ENCODE measurements at regions not wholly inside any gene's neighbourhood (a gene's known extent, or its start where the extent isn't known, plus 50 kb on each side); places are given as distances from the start of the nearest gene placed in this dataset.
"Not testable (repeated sequence)": the region's sequence is repeated elsewhere in the genome, so short reads cannot be mapped to it uniquely, and the experiment has no call there.

DNA sequence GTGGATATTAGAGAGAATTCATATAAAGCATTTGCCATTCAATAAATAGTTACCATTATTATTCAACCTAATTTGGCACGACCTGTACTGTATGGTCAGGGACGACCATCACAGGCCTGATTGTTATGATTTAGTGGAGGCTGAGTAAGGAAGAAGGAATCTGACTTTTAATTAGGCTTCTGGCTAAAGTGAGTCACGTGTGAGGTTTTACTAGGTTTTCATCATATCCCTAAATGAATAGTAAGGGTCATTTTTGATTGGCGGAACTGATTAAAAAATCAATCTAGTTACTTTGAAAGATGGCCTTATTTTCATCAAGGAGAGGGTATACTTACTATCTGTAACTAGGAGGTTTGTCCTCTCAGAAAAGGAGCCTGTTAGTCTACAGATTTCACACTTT lies 143.4 kb downstream of the ADCYAP1 start:
- no peak for DNase-seq

DNA sequence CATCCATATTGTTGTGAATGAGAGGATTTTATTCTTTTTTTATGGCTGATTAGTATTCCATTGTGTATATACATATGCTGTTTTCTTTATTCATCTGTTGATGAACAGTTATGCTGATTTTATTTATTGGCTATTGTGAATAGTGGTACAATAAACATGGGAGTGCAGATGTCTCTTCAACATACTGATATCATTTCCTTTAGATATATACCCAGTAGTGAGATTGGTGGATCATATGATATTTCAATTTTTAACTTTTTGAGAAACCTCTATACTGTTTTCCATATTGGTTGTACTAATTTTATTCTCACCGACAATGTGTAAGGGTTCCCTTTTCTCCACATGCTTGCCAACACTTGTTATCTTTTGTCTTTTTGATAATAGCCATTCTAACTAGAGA lies 144.5 kb downstream of the ADCYAP1 start:
- no peak for DNase-seq

DNA sequence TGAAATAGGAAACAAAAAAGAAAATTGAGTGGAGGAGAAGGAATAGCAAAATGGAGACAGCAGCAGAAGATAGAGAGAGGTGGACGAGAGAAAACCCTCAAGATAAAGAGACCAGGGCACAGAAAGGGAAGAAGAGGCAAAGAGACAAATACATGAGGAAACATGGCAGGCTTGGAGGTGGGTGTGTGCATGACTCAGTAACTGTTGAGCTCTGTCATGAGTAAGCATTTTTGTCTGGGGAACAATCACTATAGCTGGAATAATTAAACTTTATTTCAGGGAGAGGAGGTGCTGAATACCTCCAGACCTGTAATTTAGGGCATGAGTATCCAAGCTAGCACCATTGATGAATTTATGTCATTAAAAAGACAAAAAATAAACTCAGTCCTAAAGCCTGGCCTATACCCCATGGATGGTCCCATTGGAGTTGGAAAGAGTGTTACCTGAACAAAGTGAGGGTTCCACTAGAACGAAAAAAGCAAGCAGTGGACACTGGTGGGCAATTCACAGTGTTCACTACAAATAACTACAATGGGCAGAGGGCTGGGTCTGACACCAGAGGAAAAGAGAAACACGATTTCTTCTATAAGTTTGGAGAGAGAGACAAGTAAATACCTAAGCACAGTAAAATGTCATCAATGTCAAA lies 145.5 kb downstream of the ADCYAP1 start:
- DNase-seq: no peak

DNA sequence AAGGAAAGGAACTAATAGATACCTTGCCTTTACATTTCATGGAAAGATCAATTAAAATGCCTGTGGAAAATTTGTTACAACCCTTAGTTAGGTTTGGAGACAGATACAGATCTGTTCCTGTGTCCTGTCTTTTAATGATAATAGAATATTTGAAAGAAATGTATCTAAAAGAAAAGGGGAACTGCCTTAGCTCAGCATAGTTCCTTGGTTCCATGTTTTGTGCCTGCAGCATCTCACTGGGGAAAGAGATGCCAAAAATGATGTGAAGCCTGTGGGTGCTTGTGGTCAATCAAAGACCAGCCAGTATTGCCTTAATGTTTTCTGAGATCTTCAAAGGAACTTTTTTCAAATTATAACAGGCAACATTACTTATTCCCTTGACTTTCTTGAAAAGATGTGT lies 147.6 kb downstream of the ADCYAP1 start:
- no peak for DNase-seq

DNA sequence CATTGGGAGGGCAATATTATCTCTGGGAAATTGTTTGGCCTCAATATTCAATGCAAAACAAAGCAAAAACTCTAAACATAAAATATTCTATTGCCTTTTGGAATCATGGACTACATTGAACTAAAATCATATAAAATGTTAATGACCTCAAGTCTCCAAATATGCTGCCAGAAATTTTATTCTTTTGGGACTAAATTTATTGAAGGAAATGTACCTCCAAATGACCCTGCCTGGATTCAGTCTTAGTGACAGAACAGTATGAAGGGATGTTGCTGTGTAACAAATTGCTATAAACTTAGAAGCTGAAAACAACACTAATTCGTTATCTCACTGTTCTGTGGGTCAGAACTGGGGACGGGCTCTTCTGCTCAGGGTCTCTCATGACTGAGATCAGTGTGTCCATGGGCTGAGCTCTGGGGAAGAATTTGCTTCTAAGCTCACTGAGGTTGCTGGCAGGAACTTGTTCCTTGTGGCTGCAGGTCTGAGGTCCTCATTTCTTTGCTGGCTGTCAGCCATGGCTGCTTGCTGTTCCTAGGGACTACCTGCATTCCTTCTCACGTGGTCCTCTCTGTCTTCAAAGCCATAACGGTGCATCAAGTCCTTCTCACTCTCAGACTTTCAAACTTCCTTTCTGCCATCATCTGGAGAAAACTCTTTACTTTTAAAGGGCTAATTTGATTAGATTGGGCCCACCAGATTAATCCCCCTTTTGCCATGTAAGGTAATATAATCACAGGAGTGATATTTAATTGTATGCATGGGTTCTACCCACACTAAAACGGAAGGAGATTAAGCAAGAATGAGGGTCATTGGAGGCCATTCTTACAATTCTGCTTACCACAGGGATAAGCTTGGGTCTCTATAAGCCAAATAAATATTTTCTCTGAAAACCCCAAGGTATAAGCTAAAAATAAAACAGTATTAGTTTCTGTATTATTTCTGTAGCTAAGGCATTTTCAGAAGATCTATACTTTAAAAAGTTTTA lies 149.0 kb downstream of the ADCYAP1 start:
- no peak for DNase-seq

DNA sequence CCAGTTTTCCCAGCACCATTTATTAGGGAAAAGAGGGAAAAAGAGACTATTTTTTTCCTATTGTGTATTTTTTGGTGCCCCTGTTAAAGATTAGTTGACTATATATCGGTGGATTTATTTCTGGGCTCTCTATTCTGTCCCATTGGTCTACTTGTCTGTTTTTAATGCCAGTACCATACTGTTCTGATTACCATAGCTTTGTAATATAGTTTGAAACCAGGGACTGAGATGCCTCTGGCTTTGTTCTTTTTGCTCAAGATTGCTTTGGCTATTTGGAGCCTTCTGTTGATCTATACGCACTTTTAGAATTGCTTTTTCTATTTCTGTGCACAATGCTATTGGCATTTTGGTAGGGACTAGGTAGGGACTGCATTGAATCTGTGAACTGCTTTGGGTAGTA lies 151.7 kb downstream of the ADCYAP1 start:
- DNase-seq: no peak

DNA sequence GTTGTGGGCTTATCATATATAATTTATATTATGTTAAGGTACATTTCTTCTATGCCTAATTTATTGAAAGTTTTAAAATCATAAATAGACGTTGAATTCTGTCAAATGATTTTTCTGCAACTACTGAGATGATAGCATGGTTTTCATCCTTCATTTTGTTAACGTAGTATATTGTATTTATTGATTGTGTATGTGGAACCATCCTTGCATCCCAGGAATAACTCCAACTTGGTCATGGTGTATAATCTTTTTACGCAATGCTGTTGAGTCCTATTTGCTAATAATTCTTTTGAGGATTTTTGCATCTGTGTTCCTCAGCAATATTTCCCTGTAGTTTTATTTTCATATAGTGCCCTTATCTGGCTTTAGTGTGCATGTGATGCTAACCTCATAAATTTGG lies 152.7 kb downstream of the ADCYAP1 start:
- no peak for DNase-seq

DNA sequence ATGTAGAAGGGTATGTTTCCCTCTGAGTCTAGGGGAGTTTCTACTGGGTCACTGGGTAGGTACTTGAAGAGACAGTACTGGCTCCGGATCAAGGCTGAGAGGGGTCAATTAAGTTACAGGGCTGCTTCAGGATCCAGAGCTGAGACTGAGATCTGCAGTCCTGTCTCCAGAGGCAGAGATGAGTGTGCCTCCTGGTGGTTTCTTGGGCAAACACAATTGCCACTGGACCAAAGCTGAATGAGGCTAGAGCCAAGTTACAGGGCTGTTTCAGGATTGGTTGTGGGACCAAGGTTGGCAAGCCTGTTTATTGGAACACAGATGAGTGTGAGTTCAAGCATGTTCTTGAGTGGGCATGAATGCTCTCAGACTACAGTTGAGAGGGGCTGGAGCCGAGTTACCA lies 157.9 kb downstream of the ADCYAP1 start:
- no peak for DNase-seq

DNA sequence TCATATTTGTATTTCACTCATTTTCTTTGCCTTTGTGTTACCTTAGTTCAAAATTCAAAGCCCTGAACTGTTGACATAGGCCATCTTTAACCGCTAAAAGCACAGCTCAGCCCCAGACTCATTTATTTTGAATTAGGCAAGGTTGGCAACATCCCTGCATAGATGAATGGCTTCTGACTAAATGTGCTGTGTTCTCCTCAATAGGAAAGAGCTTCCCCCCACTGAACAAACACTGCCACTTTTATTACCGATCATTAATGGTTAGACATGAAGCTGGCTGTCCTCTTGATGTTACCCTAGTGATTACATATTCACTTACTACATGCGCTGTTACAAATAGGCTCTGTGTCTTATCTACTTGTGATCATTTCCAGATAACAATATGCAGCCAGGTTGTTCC lies 170.7 kb downstream of the ADCYAP1 start:
- DNase-seq: no peak

DNA sequence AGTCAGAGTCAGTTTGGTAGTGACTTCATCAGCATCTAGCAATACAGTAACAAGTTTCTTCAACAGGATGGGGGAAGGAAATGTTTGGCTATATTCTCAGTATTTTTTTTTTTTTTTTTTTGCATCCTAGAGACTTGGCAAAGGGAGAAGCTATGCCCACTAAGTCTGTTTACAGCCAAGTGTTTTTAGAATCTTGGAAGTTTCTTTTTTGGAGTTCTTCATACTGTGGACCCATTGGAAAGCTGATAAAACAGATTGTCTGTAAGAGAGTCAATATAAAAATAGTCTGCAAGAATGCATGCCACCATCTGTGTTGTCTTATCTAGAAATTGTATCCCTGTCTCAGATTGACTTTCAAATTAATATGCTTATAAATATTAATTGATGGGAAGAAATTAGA lies 171.2 kb downstream of the ADCYAP1 start:
- DNase-seq: no peak

DNA sequence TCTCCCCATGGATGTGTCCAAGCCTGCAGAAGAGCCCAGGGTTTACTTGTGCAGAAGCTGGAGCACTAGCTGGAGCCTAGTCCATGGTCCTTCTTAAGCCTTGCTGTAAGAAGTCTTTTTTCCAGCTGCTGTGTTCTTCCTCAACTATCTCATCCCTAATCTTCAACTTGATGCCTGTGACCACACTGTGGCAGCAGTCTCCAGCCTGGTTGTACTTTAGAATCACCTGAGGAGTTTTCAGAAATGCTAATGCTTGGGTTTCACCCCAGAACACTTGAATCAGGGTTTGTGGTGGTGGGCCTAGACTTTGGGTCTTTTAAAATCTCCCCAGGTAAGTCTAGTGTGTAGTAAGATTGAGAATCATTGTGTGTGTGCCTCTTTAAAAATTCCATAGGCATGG lies 173.6 kb downstream of the ADCYAP1 start:
- DNase-seq: no peak

DNA sequence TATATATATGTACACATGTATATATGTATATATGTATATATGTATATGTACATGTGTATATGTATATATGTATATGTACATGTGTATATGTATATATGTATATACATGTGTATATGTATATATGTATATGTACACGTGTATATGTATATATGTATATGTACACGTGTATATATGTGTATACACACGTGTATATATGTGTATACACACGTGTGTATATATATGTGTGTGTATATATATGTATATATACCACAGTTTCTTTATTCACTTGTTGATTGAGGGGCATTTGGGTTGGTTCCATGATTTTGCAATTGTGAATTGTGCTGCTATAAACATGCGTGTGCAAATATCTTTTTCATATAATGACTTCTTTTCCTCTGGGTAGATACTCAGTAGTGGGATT lies 179.0 kb downstream of the ADCYAP1 start:
- DNase-seq: not testable (repeated sequence)

DNA sequence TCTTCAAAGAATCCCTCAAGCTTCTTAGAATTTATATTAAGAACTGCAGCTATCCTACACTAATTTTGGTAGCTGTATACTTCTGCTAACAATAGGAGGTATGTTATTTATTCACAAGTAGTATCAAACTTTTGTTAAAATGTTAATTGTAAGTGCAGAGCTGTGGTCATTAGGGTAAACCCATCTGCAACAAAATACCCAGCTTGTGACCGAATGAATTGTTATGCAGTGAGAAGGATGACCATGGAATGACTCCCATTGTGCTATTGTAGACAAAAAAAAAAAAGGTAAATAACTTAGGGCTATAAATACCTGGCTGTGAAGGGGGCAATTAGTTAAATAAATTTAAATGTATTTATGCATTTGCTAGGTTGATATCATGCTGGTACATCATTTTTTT lies 186.1 kb downstream of the ADCYAP1 start:
- no peak for DNase-seq

DNA sequence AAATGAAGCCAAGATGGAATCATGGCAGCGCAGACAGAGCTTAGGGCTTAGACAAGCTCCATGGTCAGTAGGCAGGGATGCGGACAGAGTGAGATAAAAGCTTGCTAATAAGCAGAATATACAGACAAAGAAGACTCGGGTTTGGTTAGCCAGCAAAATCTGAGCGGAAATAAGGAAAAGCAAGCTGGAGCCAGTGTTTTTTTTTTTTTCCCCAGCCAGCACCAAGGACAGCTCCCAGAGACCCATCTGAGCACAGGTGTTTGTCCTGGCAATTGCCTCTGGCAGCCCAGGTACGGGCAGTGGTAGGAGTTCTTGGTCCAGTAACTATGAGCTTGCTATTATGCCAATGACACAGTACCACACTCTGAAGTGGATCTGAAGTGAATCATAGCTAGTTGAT lies 187.6 kb downstream of the ADCYAP1 start:
- DNase-seq: no peak

DNA sequence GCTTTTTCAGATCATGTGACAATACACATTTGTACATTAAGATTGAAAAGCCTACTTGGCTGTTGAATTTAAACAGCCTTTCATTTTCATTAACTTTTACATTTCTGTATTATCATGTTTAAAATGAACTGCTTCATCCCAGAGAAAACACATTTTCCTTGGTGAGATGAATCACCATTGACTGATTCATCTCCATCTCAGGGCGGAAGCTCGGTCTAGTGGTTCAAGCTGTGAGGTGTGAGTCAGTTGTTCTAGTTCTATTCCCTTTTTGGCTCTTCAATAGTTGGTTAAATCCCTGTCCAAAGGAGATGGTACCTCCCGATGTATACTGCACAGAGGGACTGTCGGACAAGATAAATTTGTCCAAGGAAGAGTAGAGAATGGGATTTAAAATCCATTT lies 189.7 kb downstream of the ADCYAP1 start:
- no peak for DNase-seq

DNA sequence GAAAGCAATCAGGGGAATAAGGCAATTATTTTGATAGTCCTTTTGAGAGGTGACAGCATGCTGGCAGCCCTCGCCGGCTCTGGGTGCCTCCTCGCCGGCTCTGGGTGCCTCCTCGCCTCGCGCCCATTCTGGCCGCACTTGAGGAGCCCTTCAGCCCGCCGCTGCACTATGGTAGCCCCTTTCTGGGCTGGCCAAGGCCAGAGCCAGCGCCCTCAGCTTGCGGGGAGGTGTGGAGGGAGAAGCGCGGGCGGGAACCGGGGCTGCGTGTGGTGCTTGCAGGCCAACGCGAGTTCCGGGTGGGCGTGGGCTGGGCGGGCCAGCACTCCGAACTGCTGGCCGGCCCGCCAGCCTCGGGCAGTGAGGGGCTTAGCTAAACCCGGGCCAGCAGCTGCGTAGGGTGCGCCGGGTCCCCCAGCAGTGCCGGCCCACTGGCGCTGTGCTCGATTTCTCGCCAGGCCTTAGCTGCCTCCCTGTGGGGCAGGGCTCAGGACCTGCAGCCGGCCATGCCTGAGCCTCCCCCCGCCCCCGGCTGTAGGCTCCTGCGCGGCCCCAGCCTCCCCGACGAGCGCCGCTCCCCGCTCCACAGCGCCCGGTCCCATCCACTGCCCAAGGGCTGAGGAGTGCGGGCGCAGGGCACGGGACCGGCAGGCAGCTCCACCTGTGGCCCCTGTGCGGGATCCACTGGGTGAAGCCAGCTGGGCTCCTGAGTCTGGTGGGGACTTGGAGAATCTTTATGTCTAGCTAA lies 193.5 kb downstream of the ADCYAP1 start:
- not testable (repeated sequence) for DNase-seq

DNA sequence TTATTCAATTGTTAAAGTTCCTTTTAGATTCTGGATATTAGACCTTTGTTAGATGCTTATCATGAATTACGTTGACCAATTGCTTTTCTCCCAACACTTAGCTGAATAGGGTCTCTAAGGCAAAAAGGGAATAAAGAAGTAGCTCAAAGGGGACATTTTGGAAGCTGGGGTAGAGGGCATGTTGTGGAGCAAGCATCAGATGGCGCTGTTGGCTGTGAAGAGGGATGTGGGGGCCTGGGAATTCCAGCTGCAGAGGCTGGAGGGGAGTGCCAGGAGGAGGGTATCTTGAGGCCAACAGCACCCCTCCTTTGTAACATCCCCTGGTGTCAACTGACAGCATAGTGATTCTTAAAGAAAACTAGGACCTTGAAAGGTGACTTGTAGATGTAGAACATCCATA lies 198.2 kb downstream of the ADCYAP1 start:
- no peak for DNase-seq

DNA sequence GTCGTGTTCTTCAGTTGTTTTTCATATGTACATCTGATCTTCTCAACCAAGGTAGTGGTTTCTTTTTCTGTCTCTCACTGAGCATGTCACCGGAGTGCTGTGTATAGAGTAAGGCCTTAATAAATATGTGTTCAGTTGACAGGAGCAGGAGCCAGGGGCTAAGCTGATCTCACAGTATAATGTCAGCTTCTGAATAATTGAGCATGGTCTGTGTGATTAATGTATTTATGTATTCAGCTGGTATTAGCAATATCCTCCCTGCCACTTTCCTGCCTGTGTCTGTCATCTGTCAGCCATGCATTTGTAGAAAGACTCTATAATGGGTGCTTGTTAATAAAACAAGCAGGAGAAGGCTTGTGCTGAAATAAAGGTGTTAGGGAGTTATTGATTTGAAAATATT lies 198.9 kb downstream of the ADCYAP1 start:
- DNase-seq: no peak

DNA sequence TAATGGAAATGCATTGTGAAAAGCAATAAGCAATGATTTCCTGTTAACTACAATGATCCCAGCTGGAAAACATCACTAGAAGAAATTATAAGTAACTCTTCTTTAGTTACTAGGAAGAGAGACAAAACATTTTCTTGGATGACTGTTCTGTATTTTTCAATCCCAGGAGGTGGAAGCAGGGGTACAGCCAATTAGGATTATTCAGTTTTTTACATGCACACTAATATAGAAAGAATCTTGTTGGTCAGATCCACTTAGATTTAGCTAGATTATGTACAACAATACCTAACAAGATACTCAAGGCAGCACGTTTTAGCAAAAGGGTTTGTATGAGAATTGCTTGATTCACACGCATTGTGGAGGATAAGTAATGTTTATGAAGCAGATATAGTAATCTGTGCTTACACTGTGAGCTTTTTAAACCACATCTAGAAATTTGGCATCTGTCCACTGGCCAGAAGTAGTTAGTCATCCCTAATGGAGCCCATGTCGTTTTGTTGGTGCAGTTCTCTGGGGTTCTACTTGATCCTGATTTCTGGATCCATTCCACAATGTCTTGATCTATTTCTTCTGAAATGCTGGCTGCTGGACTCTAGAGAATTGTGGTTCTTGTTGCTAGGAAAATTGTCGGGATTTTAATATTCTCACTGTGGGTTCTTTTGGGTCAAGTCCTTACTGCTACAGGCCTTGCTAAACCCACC lies 199.7 kb downstream of the ADCYAP1 start:
- no peak for DNase-seq

DNA sequence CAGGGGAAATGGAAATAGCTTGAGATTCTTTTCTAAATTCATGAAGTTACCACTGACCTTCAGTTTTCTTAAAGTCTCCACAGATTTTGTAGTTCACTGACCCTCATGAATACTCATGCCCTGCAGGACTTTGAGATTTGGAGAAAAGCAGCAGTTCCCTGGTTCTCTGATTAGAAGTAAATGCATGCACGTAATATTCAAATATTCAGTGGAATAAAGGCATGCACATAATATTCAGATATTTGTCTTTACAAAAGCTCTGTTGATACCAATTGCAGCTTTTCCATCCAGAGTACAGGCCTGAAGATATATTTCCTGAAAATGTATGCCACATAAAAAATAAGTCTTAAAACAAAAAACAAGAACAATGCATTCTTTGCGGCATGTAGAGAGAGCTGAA lies 219.8 kb downstream of the ADCYAP1 start:
- DNase-seq: no peak

DNA sequence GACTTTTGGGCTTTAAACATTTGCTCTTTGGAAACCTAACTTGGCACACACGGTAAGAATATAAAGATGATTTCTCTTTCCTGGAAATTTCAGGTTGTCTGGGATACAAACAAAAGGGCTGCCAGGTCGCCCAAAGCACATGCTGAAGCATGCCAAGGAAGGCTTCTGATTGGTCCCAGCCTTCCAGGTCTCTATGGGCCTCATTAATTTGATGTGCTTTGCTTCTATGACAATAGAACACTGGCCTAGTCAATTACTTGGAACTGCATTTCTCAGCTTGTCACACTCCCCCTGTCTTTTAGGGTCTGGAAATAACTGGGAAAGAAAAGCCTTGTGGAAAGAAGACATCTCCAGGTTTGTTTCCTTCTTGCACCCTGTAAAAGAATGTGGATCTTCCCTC lies 228.9 kb downstream of the ADCYAP1 start:
- no peak for DNase-seq

DNA sequence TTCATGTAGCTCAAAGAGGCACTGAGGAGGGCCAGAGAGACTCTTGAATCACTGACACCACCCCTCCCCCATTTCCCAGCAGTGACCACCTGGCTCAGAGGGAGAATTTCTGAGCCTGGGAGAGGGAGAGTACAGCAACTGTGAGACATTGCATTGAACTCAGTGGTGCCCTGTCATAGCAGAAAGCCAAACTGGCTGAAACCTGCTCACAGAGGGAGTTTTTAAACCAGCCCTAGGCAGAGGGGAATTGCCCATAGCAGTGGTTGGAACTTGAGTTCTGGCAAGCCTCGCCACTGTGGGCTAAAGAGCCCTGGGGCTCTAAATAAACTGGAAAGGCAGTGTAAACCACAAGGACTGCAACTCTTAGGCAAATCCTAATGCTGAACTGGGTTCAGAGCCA lies 243.1 kb downstream of the ADCYAP1 start:
- DNase-seq: no peak

DNA sequence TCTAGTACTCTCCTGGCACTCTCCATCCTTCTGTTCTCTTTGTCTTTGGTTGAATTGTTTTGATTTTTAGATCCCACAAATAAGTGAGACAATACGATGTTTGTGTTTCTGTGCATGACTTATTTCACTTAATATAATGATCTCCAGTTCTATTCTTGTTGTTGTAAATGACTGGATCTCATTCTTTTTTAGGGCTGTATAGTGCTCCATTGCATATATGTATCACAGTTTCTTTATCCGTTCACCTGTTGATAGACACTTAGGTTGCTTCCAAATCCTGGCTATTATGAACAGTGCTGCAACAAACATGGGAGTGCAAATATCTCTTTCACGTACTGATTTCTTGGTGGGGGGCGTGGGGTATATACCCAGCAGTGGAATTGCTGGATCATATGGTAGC lies 245.0 kb downstream of the ADCYAP1 start:
- DNase-seq: no peak

All from HCEC 1CT (cell line).